ENCODE measurements at regions not wholly inside any gene's neighbourhood (a gene's known extent, or its start where the extent isn't known, plus 50 kb on each side); places are given as distances from the start of the nearest gene placed in this dataset.

- peaks cover 0 to 27% of the 10 kb centered on the region in 2 donors for H3K4me1 ChIP-seq (ENCODE audit: control insufficient read depth in 1 of 2, insufficient read depth in 2 of 2, low read length in 2 of 2)
- no peaks in the 10 kb centered on the region for H3K36me3 ChIP-seq (ENCODE audit: control insufficient read depth in 1 of 2, insufficient read depth in 2 of 2, low read length in 2 of 2)
- H3K9me3 ChIP-seq (ENCODE audit: control insufficient read depth in 1 of 2, low read length in 2 of 2), result no peaks in the 10 kb centered on the region
- H3K27me3 ChIP-seq (ENCODE audit: low read depth, low read length), result no peaks in the 10 kb centered on the region
- no peak overlapping the region for H3K4me3 ChIP-seq (ENCODE audit: low read depth in 1 of 2, low read length in 2 of 2)
- no peak overlapping the region for H3K27ac ChIP-seq (ENCODE audit: low read length)
Measured at GRCh38 chr2:136235546-136235945, 117.6 kb upstream of the CXCR4 start.

GRCh38 chr2:136234261-136234660 is 116.3 kb upstream of the CXCR4 start:
- Histone ChIP-seq H3K4me1 (ENCODE audit: control insufficient read depth in 1 of 2, insufficient read depth in 2 of 2, low read length in 2 of 2) (peaks cover 0 to 27% of the 10 kb centered on the region in 2 donors), H3K27me3 (ENCODE audit: low read depth, low read length) (no peaks in the 10 kb centered on the region), H3K27ac (ENCODE audit: low read length) (no peak overlapping the region), H3K9me3 (ENCODE audit: control insufficient read depth in 1 of 2, low read length in 2 of 2) (no peaks in the 10 kb centered on the region), H3K36me3 (ENCODE audit: control insufficient read depth in 1 of 2, insufficient read depth in 2 of 2, low read length in 2 of 2) (no peaks in the 10 kb centered on the region), H3K4me3 (ENCODE audit: low read depth in 1 of 2, low read length in 2 of 2) (no peak overlapping the region)

GRCh38 chr2:136233298-136233697 is 115.3 kb upstream of the CXCR4 start:
- Histone ChIP-seq H3K36me3 (ENCODE audit: control insufficient read depth in 1 of 2, insufficient read depth in 2 of 2, low read length in 2 of 2) (no peaks in the 10 kb centered on the region), H3K9me3 (ENCODE audit: control insufficient read depth in 1 of 2, low read length in 2 of 2) (no peaks in the 10 kb centered on the region), H3K4me3 (ENCODE audit: low read depth in 1 of 2, low read length in 2 of 2) (no peak overlapping the region), H3K4me1 (ENCODE audit: control insufficient read depth in 1 of 2, insufficient read depth in 2 of 2, low read length in 2 of 2) (peaks cover 0 to 22% of the 10 kb centered on the region in 2 donors), H3K27ac (ENCODE audit: low read length) (no peak overlapping the region), H3K27me3 (ENCODE audit: low read depth, low read length) (no peaks in the 10 kb centered on the region)

- Histone ChIP-seq H3K9me3 (ENCODE audit: control insufficient read depth in 1 of 2, low read length in 2 of 2) (no peaks in the 10 kb centered on the region), H3K4me1 (ENCODE audit: control insufficient read depth in 1 of 2, insufficient read depth in 2 of 2, low read length in 2 of 2) (peaks cover 0 to 21% of the 10 kb centered on the region in 2 donors), H3K27me3 (ENCODE audit: low read depth, low read length) (no peaks in the 10 kb centered on the region), H3K4me3 (ENCODE audit: low read depth in 1 of 2, low read length in 2 of 2) (no peak overlapping the region), H3K36me3 (ENCODE audit: control insufficient read depth in 1 of 2, insufficient read depth in 2 of 2, low read length in 2 of 2) (no peaks in the 10 kb centered on the region), H3K27ac (ENCODE audit: low read length) (no peak overlapping the region)
Measured at GRCh38 chr2:136232456-136233172, 114.7 kb upstream of the CXCR4 start.

GRCh38 chr2:136230464-136230863 is 112.5 kb upstream of the CXCR4 start:
- H3K27me3 ChIP-seq (ENCODE audit: low read depth, low read length), result no peaks in the 10 kb centered on the region
- no peaks in the 10 kb centered on the region for H3K9me3 ChIP-seq (ENCODE audit: control insufficient read depth in 1 of 2, low read length in 2 of 2)
- H3K36me3 ChIP-seq (ENCODE audit: control insufficient read depth in 1 of 2, insufficient read depth in 2 of 2, low read length in 2 of 2), result no peaks in the 10 kb centered on the region
- peaks cover 0 to 12% of the 10 kb centered on the region in 2 donors for H3K4me1 ChIP-seq (ENCODE audit: control insufficient read depth in 1 of 2, insufficient read depth in 2 of 2, low read length in 2 of 2)
- no peak overlapping the region for H3K4me3 ChIP-seq (ENCODE audit: low read depth in 1 of 2, low read length in 2 of 2)
- no peak overlapping the region for H3K27ac ChIP-seq (ENCODE audit: low read length)

GRCh38 chr2:136226903-136227302 is 109.0 kb upstream of the CXCR4 start:
- no peaks in the 10 kb centered on the region for H3K9me3 ChIP-seq (ENCODE audit: control insufficient read depth in 1 of 2, low read length in 2 of 2)
- H3K27ac ChIP-seq (ENCODE audit: low read length), result no peak overlapping the region
- H3K4me3 ChIP-seq (ENCODE audit: low read depth in 1 of 2, low read length in 2 of 2), result no peak overlapping the region
- H3K36me3 ChIP-seq (ENCODE audit: control insufficient read depth in 1 of 2, insufficient read depth in 2 of 2, low read length in 2 of 2), result no peaks in the 10 kb centered on the region
- H3K27me3 ChIP-seq (ENCODE audit: low read depth, low read length), result no peaks in the 10 kb centered on the region
- peaks cover 0 to 3% of the 10 kb centered on the region in 2 donors for H3K4me1 ChIP-seq (ENCODE audit: control insufficient read depth in 1 of 2, insufficient read depth in 2 of 2, low read length in 2 of 2)

- H3K27ac ChIP-seq (ENCODE audit: low read length), result no peak overlapping the region
Measured at GRCh38 chr2:136225950-136226835, 108.2 kb upstream of the CXCR4 start.

GRCh38 chr2:136223274-136223673 is 105.3 kb upstream of the CXCR4 start:
- Histone ChIP-seq H3K9me3 (ENCODE audit: control insufficient read depth in 1 of 2, low read length in 2 of 2) (no peaks in the 10 kb centered on the region), H3K36me3 (ENCODE audit: control insufficient read depth in 1 of 2, insufficient read depth in 2 of 2, low read length in 2 of 2) (no peaks in the 10 kb centered on the region), H3K4me3 (ENCODE audit: low read depth in 1 of 2, low read length in 2 of 2) (no peak overlapping the region), H3K27ac (ENCODE audit: low read length) (no peak overlapping the region), H3K27me3 (ENCODE audit: low read depth, low read length) (no peaks in the 10 kb centered on the region), H3K4me1 (ENCODE audit: control insufficient read depth in 1 of 2, insufficient read depth in 2 of 2, low read length in 2 of 2) (no peaks in the 10 kb centered on the region)

More at GRCh38 chr2:136225950-136226835, 108.2 kb upstream of the CXCR4 start:
- Histone ChIP-seq H3K4me1 (ENCODE audit: control insufficient read depth in 1 of 2, insufficient read depth in 2 of 2, low read length in 2 of 2) (no peaks in the 10 kb centered on the region), H3K36me3 (ENCODE audit: control insufficient read depth in 1 of 2, insufficient read depth in 2 of 2, low read length in 2 of 2) (no peaks in the 10 kb centered on the region), H3K27me3 (ENCODE audit: low read depth, low read length) (no peaks in the 10 kb centered on the region), H3K4me3 (ENCODE audit: low read depth in 1 of 2, low read length in 2 of 2) (no peak overlapping the region), H3K9me3 (ENCODE audit: control insufficient read depth in 1 of 2, low read length in 2 of 2) (no peaks in the 10 kb centered on the region)

- no peaks in the 10 kb centered on the region for H3K9me3 ChIP-seq (ENCODE audit: control insufficient read depth in 1 of 2, low read length in 2 of 2)
- H3K27me3 ChIP-seq (ENCODE audit: low read depth, low read length), result no peaks in the 10 kb centered on the region
- H3K4me3 ChIP-seq (ENCODE audit: low read depth in 1 of 2, low read length in 2 of 2), result no peak overlapping the region
- H3K4me1 ChIP-seq (ENCODE audit: control insufficient read depth in 1 of 2, insufficient read depth in 2 of 2, low read length in 2 of 2), result no peaks in the 10 kb centered on the region
- H3K27ac ChIP-seq (ENCODE audit: low read length), result no peak overlapping the region
- H3K36me3 ChIP-seq (ENCODE audit: control insufficient read depth in 1 of 2, insufficient read depth in 2 of 2, low read length in 2 of 2), result no peaks in the 10 kb centered on the region
Measured at GRCh38 chr2:136222862-136223261, 104.9 kb upstream of the CXCR4 start.

- H3K4me1 ChIP-seq (ENCODE audit: control insufficient read depth in 1 of 2, insufficient read depth in 2 of 2, low read length in 2 of 2), result no peaks in the 10 kb centered on the region
- no peaks in the 10 kb centered on the region for H3K36me3 ChIP-seq (ENCODE audit: control insufficient read depth in 1 of 2, insufficient read depth in 2 of 2, low read length in 2 of 2)
- no peak overlapping the region for H3K27ac ChIP-seq (ENCODE audit: low read length)
- no peaks in the 10 kb centered on the region for H3K9me3 ChIP-seq (ENCODE audit: control insufficient read depth in 1 of 2, low read length in 2 of 2)
- H3K4me3 ChIP-seq (ENCODE audit: low read depth in 1 of 2, low read length in 2 of 2), result no peak overlapping the region
- H3K27me3 ChIP-seq (ENCODE audit: low read depth, low read length), result no peaks in the 10 kb centered on the region
Measured at GRCh38 chr2:136221026-136221425, 103.1 kb upstream of the CXCR4 start.

- Histone ChIP-seq H3K27me3 (ENCODE audit: low read depth, low read length) (no peaks in the 10 kb centered on the region), H3K36me3 (ENCODE audit: control insufficient read depth in 1 of 2, insufficient read depth in 2 of 2, low read length in 2 of 2) (no peaks in the 10 kb centered on the region), H3K27ac (ENCODE audit: low read length) (no peak overlapping the region), H3K4me1 (ENCODE audit: control insufficient read depth in 1 of 2, insufficient read depth in 2 of 2, low read length in 2 of 2) (no peaks in the 10 kb centered on the region), H3K4me3 (ENCODE audit: low read depth in 1 of 2, low read length in 2 of 2) (no peak overlapping the region), H3K9me3 (ENCODE audit: control insufficient read depth in 1 of 2, low read length in 2 of 2) (no peaks in the 10 kb centered on the region)
Measured at GRCh38 chr2:136219963-136220362, 102.0 kb upstream of the CXCR4 start.
